ENCODE measurements at regions not wholly inside any gene's neighbourhood (a gene's known extent, or its start where the extent isn't known, plus 50 kb on each side); places are given as distances from the start of the nearest gene placed in this dataset.
"Not testable (repeated sequence)": the region's sequence is repeated elsewhere in the genome, so short reads cannot be mapped to it uniquely, and the experiment has no call there.

DNA sequence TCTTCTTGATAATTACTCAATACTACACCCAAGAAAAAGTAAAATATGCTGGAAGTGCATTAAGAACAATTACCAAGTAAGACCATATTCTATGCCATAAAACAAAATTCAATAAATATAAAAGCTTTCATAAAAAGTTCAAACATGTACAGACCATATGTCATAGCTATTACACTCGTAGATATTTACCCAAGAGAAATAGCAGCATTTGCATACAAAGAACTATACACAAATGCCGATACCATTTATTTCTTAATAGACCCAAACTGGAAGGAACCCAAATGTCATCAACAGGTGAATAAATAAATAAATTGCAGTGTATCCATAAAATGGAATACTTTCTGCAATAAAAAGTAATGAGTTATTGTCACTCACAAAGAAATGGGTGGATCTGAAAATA, 78.3 kb upstream of the SLC16A7 start:
- DNase-seq (ENCODE audit: low spot score) = no peak

DNA sequence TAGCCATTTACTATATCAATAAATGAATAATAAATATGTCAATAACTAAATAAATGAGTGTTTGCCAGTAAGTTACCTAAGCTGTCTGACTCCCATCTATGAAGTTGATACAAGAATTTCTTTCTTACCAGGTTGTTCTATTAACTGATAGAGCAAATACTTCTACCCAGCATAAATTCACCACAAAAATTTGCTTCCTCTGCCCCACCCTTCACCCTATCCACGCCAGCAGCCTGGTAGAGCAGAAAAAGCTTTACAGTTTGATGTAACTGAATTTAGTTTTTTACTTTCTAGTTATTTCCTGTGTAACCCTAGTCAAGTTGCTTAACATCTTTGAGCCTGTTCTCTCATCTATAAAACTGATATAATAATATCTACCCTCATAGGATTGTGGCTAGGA, 94.9 kb upstream of the SLC16A7 start:
- DNase-seq (ENCODE audit: low spot score) = no peak

DNA sequence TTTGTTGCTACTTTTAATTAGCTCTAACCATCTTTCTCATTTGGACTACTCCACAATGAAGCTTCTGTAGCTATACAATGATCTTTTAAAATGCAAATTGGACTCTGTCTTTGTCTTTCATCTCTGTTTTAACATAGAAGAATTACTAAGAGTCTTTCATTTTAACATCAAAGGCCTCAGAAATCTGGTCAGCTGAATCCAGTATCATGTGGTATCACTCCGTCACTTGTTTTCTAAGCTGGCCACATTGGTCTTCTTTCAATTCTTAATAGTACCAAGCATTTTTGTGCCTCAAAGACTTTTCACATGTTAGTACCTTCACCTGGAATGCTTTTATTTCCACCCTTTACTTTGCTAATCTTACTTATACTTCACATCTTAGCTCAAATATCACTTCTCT, 95.5 kb upstream of the SLC16A7 start:
- peak; percentile 11 for DNase-seq (ENCODE audit: low spot score)

DNA sequence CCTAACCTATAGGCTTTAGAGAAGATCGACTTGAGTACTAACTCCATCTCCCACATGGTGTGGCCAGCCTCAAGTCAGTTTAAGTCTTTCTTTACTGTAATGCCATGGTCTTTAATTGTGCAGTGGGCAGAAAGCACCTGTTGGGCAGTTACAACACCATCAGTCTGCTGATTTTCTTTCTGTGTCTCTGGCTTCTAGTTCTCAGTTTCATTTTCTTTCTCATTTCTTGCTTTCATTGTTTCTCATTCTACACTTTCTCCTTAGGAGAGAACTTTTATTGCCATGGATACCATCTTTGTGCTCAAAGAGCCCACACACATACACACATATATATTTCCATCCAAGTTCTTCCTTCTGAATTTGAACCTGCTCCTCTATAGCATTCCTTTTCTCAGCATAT, 96.1 kb upstream of the SLC16A7 start:
- no peak for DNase-seq (ENCODE audit: low spot score)

DNA sequence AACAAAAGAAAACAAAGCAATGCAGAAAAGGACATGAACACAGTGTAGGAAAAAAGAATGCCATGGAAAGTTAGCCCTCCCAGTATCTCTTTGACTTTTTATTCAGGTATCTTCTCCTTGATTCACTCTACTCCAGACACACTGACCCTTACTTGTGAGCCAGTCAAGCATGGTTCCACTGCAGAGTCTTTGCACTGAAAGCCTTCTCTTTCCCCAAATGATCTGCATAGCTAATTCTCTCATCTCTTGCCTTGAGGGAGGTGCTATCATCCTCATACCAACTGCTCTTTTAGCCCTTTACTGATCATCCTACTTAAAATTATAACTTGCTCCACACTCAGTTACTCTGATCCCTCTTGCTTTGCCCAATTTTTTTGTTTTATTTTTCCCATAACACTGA, 101.2 kb upstream of the SLC16A7 start:
- DNase-seq (ENCODE audit: low spot score) = no peak

DNA sequence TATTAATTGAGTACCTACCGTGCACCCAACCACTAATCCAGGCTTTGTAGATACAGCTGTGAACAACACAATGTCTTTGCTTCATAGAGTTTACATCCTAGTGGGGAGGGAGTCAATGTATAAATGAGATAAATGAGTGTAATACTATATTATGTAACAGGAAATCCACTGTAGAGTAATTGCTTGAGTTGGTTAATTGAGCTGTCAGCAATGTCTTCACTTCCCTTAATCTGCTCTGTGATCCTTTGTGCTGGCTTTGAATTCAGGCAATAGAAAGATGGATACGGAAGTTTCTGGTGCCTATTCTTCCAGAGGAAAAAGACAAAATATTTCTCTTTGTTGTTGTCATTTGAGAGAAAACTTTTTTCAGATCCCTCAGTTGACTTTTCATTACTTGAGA, 104.0 kb upstream of the SLC16A7 start:
- DNase-seq (ENCODE audit: low spot score) = no peak

DNA sequence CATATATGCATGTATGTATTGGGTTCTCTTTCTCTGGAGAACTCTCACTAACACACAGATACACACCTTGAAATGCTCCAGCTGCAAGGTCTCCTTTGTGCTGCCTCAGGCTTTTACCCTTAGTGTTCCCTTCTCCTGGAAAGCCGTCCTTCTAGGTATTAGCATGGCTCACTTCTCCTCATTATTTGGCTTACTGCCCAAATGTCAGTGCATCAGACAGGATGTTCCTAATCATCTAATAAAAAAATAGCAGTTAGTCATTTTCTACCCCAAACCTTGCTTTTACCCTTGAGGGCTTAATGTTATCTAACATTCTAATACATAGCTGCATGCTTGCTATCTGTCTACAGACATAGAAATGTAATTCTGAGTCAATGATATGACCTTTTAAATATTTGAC, 109.0 kb upstream of the SLC16A7 start:
- DNase-seq (ENCODE audit: low spot score) = no peak

DNA sequence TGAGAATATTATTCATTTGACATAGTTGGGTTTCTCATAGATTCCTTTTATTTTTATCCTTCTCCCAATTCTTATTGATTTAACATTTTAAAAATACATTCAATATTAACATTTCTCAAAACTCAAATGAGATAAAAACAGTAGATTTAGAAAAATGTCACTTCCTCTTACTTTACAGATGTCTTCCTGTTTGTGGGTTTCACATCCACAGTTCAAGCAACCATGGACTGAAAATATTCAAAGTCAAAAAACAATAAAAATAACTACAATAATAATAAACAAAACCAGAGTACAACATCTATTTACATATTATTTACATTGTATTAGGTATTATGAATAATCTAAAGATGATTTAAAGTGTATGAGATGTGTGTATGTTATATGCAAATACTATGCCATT, 111.3 kb upstream of the SLC16A7 start:
- DNase-seq (ENCODE audit: low spot score) = no peak

DNA sequence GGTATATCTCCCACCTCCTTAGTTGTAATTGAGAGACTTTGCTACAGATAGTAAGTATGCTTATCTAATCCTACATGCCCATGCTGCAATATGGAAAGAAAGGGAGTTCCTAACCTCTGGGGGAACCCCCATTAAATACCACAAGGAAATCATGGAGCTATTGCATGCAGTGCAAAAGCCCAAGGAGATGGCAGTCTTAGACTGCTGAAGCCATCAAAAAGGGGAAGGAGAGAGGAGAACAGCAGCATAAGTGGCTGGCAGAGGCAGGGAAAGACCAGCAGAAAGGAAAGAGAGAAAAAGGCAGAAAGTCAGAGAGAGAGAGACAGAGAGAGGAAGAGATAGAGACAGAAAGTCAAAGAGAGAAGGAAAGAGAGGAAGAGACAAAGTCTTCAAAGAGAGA, 121.6 kb upstream of the SLC16A7 start:
- not testable (repeated sequence) for DNase-seq (ENCODE audit: low spot score)

DNA sequence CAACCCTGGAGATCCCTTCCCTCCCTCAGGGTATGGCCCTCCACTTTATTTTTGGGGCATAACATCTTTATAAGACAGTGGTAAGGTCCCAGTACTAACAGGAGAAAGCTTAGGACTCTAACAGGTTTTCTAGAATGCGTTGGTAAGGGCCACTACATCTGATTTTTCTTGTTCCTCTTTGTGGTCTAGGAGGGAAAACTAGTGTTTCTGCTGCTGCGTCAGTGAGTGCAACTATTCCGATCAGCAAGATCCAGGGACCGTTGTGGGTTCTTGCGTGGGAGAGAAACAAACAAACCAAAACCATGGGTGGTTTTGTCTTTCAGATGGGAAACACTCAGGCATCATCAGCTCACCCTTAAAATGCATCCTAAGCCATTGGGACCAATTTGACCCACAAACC, 123.6 kb upstream of the SLC16A7 start:
- DNase-seq (ENCODE audit: low spot score) = no peak

DNA sequence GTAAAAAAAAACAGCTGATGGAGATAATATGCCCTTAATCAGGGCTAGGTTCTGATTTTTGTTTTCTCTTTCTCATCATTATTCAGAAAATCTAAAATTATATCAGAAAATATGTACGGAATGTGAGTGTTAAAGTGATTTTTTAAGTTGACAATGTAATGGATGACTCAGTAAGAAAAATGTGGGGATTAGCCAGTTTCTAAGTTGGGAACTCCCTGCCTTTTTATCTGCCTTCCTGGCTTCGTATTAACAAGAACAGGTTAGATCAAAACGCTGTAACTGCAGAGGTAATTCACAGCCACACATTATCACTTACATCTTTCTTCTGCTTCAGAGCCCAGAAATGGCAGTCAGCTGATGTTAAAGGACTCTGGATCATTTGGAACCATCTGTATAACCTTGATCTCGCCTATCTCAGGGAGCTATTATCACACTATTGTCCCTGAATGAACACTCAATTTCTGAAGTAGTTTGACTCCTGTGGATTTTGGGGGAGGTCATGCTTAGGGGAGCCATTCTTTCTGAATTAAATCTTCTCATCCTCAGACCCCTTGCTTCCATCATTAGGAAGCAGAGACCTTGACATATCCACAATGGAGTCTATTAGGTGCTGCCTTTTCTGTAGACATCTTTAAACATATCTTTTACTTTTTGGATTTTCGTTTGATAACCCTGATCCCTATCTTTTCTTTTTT, 135.7 kb upstream of the SLC16A7 start:
- DNase-seq (ENCODE audit: low spot score) = no peak

DNA sequence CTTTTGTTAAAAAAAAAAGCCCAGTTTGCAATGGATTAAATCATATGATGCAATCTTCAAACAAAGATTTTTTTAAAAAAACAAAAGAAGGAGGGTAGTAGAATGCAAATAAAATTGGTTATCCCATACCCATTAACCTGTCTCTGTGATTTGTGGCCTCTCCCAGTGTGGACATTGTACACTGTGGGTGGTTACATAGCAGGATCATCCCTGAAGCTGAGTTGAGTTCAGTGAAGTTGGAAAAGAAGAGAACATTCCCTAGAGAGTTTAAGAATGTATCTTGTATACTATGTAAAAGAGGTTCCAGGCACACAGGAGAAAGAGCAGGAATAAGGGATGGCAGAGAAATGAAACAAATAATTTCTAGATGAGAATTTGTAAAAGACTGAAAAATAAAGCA, 142.4 kb upstream of the SLC16A7 start:
- no peak for DNase-seq (ENCODE audit: low spot score)

DNA sequence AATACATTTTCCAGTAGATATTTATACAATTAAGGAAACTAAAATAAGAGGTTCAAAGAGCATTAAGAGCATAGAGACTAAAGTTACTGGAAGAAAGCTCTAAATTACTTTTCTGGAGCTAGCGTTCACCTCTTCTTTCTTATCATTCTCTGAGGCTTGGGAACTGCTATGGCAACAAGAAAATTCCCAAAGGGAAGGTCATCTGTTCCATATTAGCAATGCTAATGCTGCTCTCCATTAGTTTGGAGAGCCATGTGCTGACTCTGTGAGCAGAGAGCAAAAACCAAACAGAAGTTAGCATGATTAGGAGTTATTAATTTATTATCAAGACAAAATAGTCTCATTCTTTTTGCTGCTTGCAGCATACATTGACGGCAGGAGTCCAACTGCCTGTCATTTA, 143.1 kb upstream of the SLC16A7 start:
- DNase-seq (ENCODE audit: low spot score) = no peak

DNA sequence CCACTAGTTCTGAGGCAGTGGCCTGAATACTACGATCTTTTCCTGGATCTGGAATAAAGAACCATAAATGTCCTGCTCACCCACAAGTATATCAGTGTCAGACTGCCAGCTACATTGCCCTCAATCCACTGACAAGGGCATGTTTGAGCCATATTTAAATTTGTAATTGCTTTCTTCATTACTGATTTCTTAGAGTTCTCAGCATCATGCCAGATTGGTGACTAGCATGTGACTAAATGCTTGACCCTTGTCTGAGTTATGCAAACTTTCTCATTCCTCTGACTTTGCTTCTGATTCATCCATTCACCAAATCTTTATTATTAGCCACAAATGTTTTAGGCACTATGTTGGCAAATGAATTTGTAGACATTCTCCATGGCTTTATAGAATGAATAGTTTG, 143.6 kb upstream of the SLC16A7 start:
- DNase-seq (ENCODE audit: low spot score) = no peak

DNA sequence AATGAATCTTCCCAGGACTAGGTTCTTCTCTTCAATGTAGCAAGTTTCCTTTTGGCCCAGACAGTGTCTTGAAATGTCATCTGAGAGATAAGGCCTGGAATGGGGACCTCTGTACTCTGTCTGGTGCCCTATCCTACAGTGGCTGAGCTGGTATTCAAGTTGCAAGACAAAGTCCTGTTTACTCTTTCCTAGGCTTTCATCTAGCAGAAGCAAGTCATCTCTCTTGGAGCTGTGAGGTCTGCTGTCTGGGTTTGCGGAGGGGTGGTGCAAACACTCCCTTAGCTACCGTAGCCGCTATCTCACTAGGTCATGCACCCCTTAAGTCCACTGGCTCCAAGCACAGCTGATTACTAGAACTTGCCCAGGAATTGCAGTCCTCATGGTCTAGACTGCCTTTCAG, 149.7 kb upstream of the SLC16A7 start:
- DNase-seq (ENCODE audit: low spot score) = no peak

DNA sequence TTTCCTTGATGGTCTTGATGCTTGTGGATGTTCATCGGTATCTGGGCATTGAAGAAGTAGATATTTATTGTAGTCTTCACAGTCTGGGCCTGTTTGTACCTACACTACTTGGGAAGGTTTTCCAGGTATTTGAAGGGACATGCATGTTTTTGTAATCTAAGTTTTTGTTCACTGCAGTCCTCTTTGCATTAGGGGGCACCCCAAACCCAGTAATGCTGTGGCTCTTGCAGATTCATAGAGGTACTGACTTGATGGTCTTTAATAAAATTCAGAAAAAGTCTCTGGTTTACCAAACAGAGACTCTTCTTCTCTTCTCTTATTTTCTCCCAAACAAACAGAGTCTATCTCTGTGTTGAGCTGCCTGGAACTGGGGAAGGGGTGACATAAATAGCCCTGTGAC, 150.9 kb upstream of the SLC16A7 start:
- DNase-seq (ENCODE audit: low spot score) = no peak

DNA sequence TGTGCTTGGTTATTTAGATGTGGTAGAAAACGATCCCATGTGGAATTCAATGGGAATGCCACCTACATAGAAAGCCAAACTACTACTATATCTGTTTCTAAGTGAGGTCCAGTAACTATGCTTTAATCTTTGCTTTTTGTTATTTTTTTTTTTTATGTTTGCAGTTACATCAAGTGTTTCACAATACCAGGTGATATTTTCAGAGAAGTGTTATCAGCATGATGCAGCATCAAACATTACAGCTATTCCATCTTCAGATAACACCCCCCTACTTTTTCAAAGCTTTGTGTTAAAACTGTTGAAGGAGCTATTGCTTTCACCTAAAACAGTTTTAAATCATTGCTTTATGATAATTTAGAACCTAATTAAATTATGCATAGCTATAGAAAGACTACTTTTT, 163.8 kb upstream of the SLC16A7 start:
- no peak for DNase-seq (ENCODE audit: low spot score)

DNA sequence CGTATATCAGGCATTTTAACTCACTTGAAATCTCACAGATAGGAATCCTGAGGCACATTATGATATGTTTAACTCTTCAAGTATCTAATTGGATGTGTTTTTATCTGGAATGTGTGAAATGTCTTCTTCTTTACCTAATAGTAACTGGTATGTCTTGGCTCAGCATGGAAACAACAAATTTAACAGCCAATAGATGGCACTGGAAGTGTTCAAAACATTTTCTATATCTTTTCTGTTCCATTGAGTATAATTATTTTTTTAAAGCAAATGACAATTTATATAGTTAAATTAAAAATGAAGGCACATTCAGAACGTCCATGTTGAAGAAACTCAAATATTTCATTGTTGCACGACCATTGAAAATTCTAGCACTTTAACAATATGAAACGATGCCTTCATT, 164.6 kb upstream of the SLC16A7 start:
- DNase-seq (ENCODE audit: low spot score) = no peak

DNA sequence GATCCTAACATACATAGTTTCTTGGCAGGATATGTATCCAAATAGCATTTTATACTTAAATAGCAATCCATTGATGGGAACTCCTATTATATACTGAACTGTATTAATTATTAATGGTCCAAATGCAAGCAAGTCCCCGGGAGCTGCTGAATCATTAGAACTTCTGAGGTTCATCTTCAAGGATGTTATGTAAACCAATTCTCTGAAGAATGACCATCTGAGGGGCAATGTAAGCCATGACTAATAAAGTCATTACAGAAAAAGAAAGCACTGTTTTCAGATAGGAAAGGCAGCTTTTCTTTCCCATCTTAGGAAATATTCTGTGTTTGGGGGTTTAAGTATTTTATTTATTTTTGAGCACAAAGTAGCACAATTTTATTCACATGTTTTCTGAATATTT, 166.1 kb upstream of the SLC16A7 start:
- DNase-seq (ENCODE audit: low spot score) = no peak

DNA sequence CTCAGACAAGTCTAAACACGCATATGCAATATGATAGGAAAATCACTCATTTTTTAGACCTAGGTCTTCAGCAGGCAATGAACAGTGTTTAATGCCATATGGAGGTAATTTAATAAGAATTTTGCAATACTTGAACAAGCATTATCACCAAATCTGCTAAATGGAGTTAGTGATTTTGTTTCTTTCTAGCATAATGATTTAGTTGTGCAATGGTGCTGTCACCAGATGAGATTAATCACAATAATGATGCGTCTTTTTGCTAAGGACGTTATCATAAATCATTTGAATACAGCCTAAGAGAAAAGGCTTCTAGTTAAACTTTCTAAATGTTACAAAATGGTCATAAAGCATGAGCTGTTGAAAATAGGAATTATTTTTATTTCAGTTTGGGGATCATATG, 170.0 kb upstream of the SLC16A7 start:
- DNase-seq (ENCODE audit: low spot score) = no peak

DNA sequence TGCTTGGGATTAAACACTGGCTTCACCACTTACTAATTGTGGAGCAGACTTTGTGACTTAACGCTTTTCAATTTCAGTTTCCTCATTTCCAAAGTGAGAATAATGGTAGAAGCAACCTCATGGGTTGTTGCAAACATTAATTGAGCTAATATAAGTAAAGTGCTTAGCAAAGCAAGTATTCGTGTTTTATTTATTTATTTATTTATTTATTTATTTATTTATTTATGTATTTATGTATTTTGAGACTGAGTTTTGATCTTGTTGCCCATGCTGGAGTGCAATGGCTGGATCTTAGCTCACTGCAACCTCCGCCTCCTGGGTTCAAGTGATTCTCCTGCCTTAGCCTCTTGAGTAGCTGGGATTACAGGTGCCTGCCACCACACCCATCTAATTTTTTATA, 171.2 kb upstream of the SLC16A7 start:
- not testable (repeated sequence) for DNase-seq (ENCODE audit: low spot score)

DNA sequence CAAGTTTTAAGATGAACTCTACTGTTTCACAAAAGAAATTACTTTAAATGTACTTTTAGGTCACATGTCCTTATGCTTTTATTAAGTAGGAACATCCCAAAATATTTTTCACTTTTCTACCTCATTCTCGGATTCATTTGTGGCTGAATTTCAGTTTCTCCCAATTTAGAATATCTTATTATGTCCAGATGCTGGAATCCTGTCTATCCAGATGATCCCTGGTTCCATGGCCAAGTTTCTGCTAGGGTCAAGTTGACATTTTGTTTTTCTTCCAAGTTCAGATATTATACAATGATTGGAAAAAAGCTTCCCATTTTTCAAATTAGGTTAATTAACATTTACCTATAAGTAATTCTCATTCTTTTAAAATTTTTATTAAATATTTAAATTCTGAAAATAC, 181.8 kb upstream of the SLC16A7 start:
- DNase-seq (ENCODE audit: low spot score) = no peak

DNA sequence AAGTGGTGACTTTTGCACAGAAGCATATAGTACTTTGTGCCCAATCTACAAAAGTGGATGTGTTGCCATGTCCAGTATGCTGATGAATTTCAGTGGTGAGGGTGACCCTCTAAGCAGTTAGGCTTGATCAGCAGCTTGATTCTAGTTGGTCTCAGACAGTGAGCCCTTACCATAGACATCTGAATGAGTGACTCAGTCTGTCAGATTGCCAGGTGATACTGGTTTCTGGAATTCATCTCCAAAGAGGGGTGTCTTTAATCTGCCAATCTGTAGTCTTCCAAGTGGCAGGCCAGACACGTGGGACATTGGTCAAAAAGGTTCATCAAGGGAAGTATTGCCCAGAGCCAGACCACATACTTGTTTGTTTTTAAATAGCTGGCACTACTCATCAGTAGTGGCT, 187.4 kb upstream of the SLC16A7 start:
- DNase-seq (ENCODE audit: low spot score) = no peak

DNA sequence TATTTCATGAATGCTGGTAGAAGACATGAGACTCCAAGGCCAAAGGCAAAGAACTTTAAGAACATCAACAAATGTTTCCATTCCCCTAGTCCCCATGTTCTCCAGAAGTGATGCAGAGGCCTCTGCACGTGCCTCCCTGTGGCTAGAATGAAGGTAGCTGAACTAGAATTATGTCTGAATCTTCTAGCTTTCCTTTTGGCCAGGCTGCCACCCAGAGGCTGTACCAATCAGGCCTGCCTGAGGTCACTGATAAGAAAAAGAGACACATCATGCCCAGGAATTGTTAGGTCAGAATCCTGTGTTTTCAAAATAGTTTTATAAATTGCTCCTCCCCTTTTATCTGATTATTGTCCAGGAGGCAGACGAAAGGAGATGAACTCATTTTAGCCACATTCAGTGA, 188.0 kb upstream of the SLC16A7 start:
- no peak for DNase-seq (ENCODE audit: low spot score)

DNA sequence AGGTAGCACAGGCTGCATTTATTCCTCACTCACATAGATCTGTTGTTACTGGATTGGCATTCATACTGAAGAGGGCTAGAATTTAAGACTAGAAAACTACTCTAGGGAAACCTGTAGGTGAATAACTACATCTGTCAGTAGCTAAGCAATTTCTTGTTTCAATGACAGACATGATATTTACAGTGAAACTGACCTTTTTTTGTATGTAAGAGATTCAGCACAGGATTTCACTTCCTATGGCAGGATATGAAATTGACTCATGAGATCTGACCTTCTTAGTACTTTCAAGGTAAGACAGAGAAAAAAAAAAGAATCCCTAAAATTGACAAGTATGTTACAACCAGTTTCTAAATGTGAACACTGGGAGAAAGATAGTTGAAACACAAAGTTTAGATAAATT, 189.8 kb upstream of the SLC16A7 start:
- no peak for DNase-seq (ENCODE audit: low spot score)
